HG02885 (cell line): ENCODE measurements at regions not wholly inside any gene's neighbourhood (a gene's known extent, or its start where the extent isn't known, plus 50 kb on each side); places are given as distances from the start of the nearest gene placed in this dataset.
"Not testable (repeated sequence)": the region's sequence is repeated elsewhere in the genome, so short reads cannot be mapped to it uniquely, and the experiment has no call there.

ENCODE experiments used
- ATAC-seq: cut with Tn5 transposase; IDR thresholded peaks from one replicate; pipeline ENCODE4 v1.9.1; 2021; ENCODE audit warnings: mild to moderate bottlenecking; ENCODE audit not compliant: unreplicated experiment, poor library complexity

DNA sequence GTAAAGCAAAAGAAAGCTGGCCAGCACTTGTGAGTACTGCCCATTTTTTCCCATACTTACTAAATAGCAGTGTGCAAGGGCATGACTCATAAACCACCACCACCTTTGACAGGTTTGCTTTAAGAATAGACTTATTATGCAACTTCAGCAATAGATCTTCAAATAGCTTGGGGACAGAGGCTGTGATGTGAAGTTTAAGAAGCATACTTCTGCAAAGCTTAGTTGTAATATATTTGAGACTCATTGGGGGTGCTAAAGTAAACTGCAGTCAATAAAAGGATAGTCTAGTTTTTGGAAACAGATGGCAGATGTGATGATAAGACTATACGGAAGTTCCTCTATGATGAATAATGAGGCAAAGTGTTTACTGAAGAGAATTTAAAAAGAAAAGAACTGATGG is 210.0 kb downstream of the PLA2G4A start:
- ATAC-seq: no peak

DNA sequence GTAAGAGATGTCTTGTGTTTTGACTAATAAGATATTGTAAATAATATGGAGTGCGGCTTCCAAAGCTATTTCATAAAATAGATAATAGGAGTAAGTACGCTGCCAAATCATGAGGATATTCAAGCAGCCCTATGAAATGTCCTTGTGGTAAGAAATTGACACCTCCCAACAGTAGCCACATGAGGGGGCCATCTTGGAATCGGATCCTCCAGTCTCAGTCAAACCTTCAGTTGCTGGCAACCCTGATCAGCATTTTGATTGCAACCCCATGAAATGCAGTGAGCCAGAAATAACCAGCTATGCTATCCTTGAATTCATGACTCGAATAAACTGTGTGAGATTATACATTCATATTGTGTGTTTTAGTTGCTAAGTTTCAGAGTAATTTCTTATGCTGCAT is 212.4 kb downstream of the PLA2G4A start:
- no peak for ATAC-seq

DNA sequence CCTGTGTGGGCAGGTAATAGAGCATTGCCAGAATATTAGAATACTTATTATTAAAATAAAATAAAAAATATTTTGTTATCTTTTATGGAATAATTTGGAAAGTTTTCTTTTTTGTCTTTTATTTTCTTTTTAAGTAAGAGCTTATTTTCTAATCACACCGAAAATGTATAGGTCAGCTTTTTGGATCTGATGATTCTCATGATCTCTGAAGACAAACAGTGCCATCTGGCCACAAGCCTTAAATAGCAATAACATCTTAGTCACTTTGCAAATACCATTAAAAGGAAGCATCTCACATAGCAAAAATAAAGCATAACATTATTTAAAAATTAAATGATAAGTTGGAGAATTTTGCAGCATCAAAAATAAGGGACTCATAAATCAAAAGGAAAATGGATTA is 213.8 kb downstream of the PLA2G4A start:
- ATAC-seq: no peak

DNA sequence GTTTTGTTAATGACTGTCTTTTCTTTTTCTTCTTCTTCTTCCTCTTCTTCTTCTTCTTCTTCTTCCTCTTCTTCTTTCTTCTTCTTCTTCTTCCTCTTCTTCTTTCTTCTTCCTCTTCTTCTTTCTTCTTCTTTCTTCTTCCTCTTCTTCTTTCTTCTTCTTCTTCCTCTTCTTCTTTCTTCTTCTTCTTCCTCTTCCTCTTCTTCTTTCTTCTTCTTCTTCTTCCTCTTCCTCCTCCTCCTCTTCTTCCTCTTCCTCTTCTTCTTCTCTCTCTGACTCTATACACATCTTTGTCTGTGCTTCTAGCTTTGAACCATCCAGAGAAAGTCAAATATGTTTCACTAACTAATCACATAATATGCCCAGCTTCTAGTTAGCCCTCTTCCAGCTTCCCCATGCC is 214.7 kb downstream of the PLA2G4A start:
- ATAC-seq: not testable (repeated sequence)

DNA sequence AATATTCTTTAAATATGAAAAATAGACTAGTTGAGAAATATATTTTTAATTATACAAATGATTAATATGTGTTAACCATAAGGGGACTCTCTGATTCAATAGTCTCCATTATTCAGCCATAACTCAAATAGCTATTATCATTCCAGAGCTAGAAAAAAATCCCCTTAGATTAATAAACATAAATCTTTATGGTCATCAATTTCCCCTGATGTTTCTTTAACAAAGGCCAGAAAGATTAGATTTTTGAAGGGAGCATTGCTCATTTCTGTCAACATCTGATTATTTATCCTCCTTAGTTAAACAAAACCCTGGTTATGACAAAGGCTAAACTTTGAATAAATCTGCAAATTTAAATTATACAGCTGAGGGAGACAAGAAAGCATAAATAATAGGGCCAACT is 215.7 kb downstream of the PLA2G4A start:
- no peak for ATAC-seq

DNA sequence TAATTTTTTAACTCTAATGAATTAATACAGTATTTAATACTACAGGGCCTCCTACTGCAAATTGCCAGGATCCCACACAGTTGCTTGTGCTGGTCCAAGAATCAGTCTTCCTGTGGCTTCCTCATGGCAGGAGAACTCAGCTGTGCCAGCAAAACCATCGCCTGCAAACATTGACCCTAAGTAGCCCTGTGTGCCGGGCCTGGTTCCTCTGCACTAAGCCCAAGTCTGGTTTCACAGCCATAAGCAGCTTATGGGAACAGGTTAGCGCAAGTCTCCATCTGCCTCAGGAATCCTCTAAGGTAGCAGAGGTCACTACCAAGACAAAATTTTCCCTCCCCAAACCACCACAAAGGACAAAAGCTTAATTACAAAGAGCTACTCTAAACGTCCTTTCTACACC is 216.6 kb downstream of the PLA2G4A start:
- no peak for ATAC-seq

DNA sequence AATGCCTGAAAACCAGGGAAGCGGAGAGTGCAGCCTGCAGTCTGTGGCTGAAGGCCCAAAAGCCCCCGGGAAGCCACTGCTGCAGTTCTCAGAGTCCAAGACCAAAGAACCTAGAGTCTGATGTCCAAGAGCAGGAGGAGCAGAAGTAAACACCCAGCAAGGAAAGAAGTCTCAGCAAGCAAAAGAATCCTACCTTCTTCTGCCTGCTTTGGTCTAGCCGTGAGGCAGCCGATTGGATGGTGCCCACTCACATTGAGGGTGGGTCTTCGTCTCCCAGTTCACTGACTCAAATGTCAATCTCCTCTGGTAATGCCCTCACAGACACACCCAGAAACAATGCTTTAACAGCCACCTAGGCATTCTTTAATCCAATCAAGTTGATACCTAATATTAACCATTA is 217.5 kb downstream of the PLA2G4A start:
- ATAC-seq: no peak

DNA sequence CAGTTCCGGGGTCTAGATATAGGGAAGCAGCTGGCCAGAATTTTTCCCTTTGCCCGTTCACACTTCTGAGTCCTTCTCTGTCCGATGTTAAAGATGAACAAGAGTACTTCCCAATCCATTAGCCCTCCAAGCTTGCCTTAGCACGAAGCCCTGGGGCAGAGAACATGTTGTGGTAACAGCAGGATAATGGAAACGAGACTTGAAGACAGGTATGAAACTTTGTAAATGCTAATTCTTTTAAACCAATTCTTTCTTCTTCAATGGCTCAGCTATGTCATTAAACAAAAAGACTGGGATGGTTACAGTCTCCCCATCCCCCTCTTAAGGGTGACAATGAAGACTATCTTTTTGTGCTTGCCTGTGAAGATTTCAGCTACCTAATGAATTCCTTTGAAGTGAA is 218.5 kb downstream of the PLA2G4A start:
- ATAC-seq: no peak

DNA sequence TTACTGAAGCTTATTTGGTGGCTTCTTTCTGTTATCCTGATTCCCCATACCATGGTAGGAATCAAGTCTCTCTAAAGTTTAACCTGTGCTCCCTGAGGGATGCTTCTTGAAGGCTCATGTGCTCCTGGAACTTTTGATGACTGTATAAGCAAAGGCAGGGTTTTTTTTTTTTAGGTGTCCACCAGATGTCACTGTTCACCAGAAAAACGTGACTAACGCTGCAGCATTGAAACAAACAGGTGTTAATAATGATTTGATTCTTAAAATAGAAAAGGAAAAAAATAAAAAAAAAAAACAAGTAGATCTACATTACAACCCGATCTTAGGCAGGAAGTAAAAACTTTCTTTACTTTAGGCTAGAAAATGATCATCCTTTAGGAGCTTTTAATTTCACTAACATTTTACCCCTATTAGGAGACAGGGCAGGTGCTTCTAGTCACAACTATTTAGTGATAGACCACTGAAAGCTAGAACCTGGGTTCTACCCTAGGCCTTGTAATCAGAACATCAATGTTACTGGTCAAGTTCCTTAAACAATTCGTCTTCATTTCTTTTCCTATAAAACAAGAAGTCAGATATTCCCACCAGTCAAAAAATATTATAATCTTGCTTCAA is 223.0 kb downstream of the PLA2G4A start:
- peak; percentile 88 for ATAC-seq

DNA sequence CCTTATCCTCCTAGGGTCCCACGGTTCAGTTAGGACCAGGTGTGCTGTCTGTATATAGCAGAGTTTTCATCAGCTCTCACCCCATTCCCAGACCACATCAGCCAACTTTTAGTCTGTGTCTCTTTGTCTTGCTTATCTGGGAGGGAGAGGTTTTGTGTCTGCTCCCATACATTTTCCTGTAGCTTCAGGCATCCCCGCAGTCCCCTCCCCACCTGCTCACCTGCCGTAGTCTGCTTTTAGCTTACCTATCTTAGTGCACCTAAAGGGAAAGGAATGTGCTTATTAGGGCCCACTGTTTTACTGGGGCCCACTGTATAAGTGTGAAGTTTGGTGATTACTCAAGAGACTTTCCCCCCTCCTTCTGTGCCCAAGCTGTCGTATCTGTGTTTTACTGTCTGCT is 225.1 kb downstream of the PLA2G4A start:
- ATAC-seq: no peak

DNA sequence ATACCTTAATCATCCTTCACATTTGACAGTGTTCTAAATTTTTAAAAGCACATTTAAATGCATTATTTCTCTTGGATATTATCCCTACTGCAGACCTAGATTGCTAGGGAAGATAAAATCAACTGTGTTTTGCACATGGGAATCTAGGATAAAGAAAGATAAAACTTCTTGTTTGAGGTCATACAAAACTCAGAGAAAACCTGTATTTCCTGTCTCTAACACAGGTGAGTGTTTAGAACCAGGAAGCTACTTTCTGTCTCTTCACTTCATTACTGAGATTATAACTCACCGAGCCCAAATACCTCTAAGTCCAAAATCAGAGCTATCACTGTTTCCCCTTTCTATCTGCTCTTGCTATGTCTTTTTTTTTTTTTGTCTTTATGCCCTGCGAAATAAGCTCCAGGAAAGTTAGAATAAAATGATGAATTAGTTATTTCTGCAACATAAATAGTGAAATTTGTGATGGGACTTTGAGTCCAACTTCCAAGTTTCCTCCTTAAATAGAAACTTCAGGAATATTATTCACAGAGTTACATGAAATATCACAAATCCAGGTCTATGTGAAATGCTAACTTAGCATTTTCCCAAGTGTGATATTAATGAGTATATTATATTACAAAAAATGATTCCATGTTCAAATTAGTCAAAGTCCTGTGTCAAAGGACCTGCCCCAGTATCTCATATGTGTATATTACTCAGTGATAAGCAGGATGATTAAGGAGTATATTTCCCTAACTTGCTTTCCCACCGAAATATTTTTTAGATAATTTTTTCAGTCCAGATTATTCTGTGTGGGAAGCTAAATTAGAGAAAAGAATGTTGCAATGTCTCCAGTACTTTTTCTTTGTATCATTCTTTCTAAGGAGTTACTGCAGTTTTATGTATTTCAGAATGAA is 226.4 kb downstream of the PLA2G4A start:
- no peak for ATAC-seq

DNA sequence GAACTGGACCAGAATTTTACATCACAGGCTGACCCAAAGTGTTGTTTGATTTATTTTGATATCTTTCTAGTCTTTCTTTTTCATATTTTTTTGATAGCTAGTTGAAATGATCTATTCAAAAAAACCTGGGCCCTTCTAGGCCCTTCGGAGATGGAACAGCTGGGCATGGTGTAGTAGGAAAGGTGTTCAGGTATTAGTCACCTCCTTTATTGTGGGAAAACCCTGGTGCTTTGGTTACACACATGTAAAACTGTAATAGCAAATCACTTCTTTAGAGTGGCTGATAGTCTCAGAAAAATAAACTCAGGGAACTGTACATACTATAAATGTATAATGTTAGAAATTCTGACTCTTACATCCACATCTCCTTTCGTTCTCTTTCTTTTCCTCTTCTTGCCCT is 234.5 kb downstream of the PLA2G4A start:
- no peak for ATAC-seq

DNA sequence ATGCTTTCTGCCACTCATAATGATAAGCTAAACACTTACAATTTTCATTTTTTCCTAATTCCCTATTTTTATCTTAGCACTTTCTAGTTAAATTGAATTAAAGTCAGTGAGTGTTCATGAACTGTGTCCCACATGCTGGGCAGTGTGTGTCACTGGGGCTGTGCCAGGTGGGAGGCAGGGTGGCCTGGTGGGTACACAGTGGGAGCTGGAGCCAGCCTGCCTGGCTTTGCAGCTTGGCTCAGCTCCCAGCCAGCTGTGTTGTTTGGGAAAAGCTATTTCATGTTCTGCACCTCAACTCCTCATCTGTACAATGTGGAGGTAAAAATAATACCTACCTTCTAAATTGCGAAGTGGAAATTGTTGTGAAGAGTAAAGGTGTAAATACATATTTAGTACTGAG is 238.4 kb downstream of the PLA2G4A start:
- no peak for ATAC-seq

DNA sequence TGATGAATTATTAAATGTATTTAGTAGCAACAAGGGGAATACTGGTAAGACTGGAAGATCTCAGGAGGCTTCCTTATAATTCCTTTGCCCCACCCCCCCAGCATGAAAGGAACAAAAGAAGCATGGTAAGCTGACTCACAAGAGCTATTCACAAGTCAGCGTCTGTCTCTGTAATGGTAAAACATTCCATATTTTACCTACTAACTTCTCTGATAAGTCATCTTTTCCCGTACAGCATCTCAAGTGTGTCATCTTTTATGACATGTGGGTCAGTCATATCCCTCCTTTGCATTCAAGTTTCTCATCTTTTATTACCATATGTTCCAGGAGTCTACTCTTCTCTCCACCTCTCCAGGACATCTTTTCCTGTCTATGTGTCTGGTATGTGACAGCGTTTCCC is 241.3 kb downstream of the PLA2G4A start:
- ATAC-seq: no peak

DNA sequence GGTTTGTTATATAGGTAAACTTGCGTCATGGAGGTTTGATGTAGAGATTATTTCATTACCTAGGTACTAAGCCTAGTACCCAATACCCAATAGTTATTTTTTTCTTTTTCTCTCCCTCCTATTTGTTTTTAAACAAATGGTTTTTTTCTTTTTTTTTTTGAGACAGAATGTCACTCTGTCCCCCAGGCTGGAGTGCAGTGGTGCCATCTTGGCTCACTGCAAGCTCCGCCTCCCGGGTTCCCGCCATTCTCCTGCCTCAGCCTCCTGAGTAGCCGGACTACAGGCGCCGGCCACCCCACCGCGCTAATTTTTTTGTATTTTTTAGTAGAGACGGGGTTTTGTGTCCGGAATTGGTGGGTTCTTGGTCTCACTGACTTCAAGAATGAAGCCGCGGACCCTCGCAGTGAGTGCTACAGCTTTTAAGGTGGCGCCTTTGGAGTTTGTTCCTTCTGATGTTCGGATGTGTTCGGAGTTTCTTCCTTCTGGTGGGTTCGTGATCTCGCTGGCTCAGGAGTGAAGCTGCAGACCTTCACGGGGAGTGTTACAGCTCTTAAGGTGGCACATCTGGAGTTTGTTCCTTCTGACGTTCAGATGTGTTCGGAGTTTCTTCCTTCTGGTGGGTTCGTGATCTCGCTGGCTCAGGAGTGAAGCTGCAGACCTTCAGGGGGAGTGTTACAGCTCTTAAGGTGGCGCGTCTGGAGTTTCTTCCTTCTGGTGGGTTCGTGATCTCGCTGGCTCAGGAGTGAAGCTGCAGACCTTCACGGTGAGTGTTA is 243.7 kb downstream of the PLA2G4A start:
- ATAC-seq: not testable (repeated sequence)

DNA sequence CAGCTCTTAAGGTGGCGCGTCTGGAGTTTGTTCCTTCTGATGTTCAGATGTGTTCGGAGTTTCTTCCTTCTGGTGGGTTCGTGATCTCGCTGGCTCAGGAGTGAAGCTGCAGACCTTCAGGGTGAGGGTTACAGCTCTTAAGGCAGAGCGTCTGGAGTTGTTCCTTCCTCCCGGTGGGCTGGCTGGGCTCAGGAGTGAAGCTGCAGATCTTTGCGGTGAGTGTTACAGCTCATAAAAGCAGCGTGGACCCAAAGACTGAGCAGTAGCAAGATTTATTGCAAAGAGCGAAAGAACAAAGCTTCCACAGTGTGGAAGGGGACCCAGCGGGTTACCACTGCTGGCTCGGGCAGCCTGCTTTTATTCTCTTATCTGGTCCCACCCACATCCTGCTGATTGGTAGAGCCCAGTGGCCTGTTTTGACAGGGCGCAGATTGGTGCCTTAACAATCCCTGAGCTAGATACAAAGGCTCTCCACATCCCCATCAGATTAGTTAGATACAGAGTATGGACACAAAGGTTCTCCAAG is 244.3 kb downstream of the PLA2G4A start:
- ATAC-seq: not testable (repeated sequence)

DNA sequence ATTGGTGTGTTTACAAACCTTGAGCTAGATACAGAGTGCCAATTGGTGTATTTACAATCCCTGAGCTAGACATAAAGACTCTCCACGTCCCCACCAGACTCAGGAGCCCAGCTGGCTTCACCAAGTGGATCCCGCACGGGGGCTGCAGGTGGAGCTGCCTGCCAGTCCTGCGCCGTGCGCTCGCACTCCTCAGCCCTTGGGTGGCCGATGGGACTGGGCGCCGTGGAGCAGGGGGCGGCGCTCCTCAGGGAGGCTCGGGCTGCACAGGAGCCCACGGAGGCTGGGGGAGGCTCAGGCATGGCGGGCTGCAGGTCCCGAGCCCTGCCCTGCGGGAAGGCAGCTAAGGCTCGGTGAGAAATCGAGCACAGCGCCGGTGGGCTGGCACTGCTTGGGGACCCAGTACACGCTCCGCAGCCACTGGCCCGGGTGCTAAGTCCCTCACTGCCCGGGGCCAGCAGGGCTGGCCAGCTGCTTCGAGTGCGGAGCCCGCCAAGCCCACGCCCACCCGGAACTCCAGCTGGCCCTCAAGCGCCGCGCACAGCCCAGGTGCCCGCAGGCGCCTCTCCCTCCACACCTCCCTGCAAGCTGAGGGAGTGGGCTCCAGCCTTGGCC is 245.0 kb downstream of the PLA2G4A start:
- ATAC-seq: not testable (repeated sequence)

DNA sequence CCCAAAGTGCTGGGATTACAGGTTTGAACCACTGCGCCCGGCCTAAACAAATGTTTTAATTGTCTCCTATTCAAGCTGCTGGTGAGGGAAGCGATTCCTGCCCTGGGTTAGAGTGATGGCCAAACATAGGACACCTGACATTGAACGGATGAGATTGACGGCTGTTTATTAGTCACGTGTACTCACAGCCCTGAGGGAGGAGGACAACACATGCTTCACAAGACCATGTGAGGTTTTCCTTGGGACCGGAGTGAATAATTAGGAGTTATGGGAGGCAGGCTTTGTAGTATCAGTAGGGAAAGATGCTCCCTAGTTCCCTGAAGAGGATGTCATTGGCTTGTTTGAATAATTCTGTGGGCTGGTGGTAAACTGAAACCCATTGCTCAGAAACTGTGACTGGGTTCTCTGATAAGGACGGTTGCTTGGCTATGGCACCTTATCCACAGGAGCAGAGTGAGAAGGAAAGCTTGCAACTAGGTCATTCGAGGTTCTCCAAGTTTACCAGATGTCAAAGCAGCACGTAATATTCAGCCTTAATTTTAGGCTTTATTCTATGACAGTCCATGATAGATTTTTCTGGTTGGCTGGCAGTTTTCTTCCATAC is 245.8 kb downstream of the PLA2G4A start:
- ATAC-seq: no peak

DNA sequence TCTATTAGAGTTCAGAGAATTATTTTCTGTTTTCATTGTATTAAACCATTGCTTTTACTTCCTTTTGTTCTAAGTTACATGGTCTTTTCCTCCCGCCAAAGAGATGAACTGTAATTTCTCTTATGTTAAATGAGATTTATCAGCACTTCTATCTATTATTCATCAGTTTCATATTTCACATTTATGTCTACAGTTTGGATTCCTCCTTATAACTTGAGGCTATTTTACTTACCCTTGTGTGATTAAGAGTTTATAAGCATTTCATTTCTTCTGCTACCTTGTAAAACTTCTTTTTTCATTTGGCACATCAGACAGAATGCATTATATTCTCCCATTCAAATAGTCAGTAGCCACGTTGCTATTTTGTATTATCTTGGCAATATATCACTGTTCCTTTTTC is 248.2 kb downstream of the PLA2G4A start:
- no peak for ATAC-seq

DNA sequence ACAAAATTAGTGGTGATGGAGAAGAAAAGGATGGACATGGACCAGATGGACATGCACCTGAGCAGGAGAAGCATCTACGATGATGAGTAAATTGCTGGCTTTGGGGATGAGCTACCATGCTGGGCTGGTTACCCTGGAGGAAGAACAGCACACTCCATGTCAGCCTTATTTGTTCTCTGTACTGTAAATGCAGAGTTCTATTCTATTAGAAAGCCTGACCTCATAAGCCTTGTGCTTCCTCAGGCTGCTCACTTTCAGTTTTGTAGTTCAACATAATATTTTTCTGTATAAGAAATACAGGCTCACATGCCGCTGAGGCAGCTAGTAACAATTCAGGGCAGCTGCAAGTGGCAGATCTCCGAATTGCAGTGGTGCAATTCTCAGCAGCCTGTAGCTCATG is 249.6 kb downstream of the PLA2G4A start:
- no peak for ATAC-seq
